ENCODE measurements at regions not wholly inside any gene's neighbourhood (a gene's known extent, or its start where the extent isn't known, plus 50 kb on each side); places are given as distances from the start of the nearest gene placed in this dataset.

DNA sequence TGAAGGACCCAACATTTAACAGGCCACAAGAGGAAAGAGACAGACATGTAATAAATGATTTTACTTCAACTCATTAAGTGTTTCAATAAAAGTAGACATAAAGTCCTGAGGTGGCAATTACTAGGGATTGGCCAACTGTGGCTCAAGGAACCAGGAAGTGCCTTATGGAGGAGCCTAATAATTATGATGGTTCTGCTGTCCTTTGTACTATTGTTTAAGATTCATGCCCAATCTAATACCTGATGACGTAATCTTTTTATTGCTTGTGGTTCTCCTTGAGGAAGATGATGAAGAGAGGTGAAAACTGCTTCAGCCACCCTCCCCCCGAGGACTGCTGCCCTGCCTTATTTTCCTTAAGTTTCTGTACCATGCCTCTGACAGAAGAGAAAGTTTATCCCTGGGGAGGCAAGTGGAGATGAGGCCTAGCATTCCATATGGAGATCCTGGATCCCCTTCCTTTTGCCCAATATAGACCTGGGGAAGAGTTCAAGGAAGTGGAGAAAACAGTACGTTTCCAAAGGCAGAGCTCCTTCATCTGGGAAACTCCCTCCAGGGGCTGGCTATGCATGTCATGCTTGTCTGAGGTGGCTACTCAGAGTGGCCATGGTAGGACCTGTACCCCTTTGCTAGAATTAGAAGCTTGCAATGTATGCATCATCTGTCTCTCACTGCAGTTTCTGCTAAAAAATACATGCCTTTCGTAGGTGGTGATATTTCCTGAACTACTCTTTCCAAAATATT lies 56.8 kb upstream of the FAT1 start:
- TF ChIP-seq SIN3A (IDR thresholded peaks at IDR 0.05; ENCODE audit: borderline replicate concordance, insufficient read depth, low read length) (no peak), POLR2AphosphoS5 (IDR thresholded peaks at IDR 0.05; ENCODE audit: low read depth, low read length) (no peak), TAF1 (IDR thresholded peaks at IDR 0.05; ENCODE audit: borderline replicate concordance, insufficient read depth, low read length) (no peak)
- TF ChIP-seq, protein P1, sequence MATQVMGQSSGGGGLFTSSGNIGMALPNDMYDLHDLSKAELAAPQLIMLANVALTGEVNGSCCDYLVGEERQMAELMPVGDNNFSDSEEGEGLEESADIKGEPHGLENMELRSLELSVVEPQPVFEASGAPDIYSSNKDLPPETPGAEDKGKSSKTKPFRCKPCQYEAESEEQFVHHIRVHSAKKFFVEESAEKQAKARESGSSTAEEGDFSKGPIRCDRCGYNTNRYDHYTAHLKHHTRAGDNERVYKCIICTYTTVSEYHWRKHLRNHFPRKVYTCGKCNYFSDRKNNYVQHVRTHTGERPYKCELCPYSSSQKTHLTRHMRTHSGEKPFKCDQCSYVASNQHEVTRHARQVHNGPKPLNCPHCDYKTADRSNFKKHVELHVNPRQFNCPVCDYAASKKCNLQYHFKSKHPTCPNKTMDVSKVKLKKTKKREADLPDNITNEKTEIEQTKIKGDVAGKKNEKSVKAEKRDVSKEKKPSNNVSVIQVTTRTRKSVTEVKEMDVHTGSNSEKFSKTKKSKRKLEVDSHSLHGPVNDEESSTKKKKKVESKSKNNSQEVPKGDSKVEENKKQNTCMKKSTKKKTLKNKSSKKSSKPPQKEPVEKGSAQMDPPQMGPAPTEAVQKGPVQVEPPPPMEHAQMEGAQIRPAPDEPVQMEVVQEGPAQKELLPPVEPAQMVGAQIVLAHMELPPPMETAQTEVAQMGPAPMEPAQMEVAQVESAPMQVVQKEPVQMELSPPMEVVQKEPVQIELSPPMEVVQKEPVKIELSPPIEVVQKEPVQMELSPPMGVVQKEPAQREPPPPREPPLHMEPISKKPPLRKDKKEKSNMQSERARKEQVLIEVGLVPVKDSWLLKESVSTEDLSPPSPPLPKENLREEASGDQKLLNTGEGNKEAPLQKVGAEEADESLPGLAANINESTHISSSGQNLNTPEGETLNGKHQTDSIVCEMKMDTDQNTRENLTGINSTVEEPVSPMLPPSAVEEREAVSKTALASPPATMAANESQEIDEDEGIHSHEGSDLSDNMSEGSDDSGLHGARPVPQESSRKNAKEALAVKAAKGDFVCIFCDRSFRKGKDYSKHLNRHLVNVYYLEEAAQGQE (IDR thresholded peaks at IDR 0.05; ENCODE audit: insufficient read depth in 1 of 2, low read depth in 2 of 2, low read length in 2 of 2), result no peak
